Stimulated activated naive B cell treated with anti-CD40 and anti-IgM and Interleukin-4, amounts not matched to agents 10 μg/mL and 1 μg/mL and 100 μg/mL, for 72 hours (primary cell): ENCODE measurements at regions not wholly inside any gene's neighbourhood (a gene's known extent, or its start where the extent isn't known, plus 50 kb on each side); places are given as distances from the start of the nearest gene placed in this dataset.
"Not testable (repeated sequence)": the region's sequence is repeated elsewhere in the genome, so short reads cannot be mapped to it uniquely, and the experiment has no call there.

ENCODE experiments used
- ATAC-seq, 2 donors: fragments of 150-1000 bp; cut with Tn5 transposase; replicated peaks; 2 replicates each; pipeline ENCODE4 v1.10.0; 2021; ENCODE audit warnings: moderate library complexity in 1 of 2
- DNase-seq: peaks from one replicate; pipeline ENCODE4 v3.0.0; 2021
- H3K27ac Mint-ChIP-seq: one replicate; pipeline ENCODE4 v1.8.0; 2022; ENCODE audit warnings: mild to moderate bottlenecking, mixed read lengths
- H3K27me3 Mint-ChIP-seq, 2 donors: one replicate each; pipeline ENCODE4 v1.8.0; 2022; ENCODE audit warnings: mixed read lengths in 2 of 2
- H3K36me3 Mint-ChIP-seq, 2 donors: one replicate each; pipeline ENCODE4 v1.8.0; 2022; ENCODE audit warnings: mixed read lengths in 2 of 2, mild to moderate bottlenecking in 1 of 2
- H3K4me1 Mint-ChIP-seq, 2 donors: one replicate each; pipeline ENCODE4 v1.8.0; 2022; ENCODE audit warnings: mixed read lengths in 2 of 2, mild to moderate bottlenecking in 1 of 2
- H3K4me3 Mint-ChIP-seq, 2 donors: one replicate each; pipeline ENCODE4 v1.8.0; 2022; ENCODE audit warnings: mild to moderate bottlenecking in 2 of 2, mixed read lengths in 2 of 2, moderate library complexity in 1 of 2
- H3K9me3 Mint-ChIP-seq, 2 donors: one replicate each; pipeline ENCODE4 v1.8.0; 2022; ENCODE audit warnings: mixed read lengths in 2 of 2, mild to moderate bottlenecking in 1 of 2

DNA sequence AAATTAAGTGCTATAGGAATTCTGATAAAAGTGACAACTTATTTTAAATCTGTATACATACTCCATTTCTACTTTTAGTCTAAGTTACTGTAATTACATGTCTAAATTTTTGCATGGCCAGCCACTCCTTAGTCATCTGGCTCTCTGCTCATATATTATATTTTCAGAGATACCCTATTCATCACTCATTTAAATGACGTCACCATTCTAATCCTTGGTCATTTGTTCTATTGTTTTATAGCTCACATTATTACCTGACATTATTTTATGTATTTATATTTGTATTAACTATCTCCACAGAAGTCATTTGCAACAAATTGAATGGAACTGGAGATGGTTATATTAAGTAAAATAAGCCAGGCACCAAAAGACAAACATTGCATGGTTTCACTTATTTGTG lies 179.6 kb upstream of the CXorf51A start:
- DNase-seq (no peak), ATAC-seq (no peak)
- Mint-ChIP-seq H3K27ac (no peak overlapping the region), H3K4me1 (no peaks in the 10 kb centered on the region), H3K4me3 (no peak overlapping the region), H3K9me3 (no peaks in the 10 kb centered on the region), H3K27me3 (no peaks in the 10 kb centered on the region), H3K36me3 (no peaks in the 10 kb centered on the region)

DNA sequence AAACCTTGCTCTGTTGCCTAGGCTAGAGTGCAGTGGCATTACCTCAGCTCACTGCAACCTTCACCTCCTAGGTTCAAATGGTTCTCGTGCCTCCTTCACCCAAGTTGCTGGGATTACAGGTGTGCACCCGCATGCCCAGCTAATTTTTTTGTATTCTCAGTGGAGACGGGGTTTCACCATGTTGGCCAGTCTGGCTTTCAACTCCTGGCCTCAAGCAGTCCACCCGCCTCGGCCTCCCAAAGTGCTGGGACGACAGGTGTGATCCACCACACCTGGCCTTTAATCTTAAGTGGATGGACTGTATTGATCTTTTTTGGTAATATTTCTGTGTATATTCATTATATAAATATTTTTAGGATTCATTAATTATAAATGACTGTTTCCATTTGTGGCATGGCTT lies 158.7 kb upstream of the CXorf51A start:
- ATAC-seq (no peak), DNase-seq (no peak)
- no peak overlapping the region for H3K4me3 Mint-ChIP-seq
- H3K9me3 Mint-ChIP-seq, result no peaks in the 10 kb centered on the region
- H3K36me3 Mint-ChIP-seq, result no peaks in the 10 kb centered on the region
- no peaks in the 10 kb centered on the region for H3K27me3 Mint-ChIP-seq
- H3K4me1 Mint-ChIP-seq, result no peaks in the 10 kb centered on the region
- H3K27ac Mint-ChIP-seq, result no peak overlapping the region

DNA sequence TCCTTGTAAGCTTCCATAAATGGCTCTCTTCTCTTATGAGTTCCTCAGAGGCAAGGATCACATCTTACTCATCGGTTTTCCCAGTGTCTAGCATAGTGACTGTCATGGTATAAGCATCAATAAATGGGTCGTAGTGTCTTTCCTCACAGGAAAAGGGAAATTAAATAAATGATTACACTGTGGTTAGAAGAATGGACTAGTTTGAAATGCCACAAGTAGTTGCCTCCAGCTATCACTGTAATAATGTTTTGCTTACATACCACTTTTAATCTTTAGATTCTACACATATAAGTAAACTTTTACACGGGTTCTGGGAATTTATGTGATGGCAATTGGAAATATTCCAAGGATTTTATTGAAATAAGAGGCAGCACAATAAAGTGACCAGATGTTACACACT lies 152.8 kb upstream of the CXorf51A start:
- H3K27me3 Mint-ChIP-seq, result no peaks in the 10 kb centered on the region
- no peak for ATAC-seq
- no peaks in the 10 kb centered on the region for H3K4me1 Mint-ChIP-seq
- no peak for DNase-seq
- H3K4me3 Mint-ChIP-seq, result no peak overlapping the region
- H3K36me3 Mint-ChIP-seq, result no peaks in the 10 kb centered on the region
- H3K27ac Mint-ChIP-seq, result no peak overlapping the region
- H3K9me3 Mint-ChIP-seq, result peaks cover 0 to 5% of the 10 kb centered on the region in 2 donors

DNA sequence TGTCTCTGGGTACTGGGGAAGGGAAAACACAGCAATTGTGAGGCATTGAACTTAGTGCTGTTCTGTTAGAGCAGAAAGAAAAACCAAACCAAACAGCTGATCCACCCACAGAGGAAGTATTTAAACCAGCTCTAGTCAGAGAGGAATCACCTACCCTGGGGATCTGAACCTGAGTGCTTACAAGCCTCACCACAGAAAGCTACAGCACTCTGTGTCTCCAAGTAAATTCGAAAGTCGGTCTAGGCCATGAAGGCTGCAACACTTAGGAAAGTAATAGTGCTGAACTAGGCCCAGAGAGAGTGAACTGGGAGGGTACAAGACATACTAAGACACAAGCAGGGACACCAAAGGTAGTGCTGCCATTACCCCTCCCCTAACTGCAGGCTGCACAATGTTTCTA lies 142.2 kb upstream of the CXorf51A start:
- Mint-ChIP-seq H3K9me3 (peaks cover 4 to 6% of the 10 kb centered on the region in 2 donors), H3K27me3 (no peaks in the 10 kb centered on the region), H3K36me3 (no peaks in the 10 kb centered on the region), H3K27ac (no peak overlapping the region), H3K4me1 (no peaks in the 10 kb centered on the region), H3K4me3 (no peak overlapping the region)
- ATAC-seq (no peak), DNase-seq (no peak)

DNA sequence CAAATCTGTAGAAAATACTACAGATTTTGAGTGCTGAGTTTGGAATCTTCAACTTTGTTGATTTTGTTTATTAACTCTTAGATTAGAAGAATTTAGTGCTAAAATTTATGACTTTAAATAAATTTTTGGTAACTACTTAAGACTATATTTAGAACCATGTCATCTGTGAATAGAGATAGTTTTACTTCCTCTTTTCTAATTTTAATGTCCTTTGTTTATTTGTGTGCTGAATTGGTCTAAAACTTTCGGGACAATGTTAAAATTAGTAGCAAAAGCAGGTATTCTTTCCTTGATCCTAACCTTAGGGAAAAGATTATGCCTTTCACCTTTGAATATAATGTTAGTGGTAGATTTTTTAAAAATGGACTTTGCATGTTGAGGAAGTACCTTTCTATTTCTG lies 119.7 kb upstream of the CXorf51A start:
- DNase-seq (no peak), ATAC-seq (no peak)
- Mint-ChIP-seq H3K27ac (peak overlapping the region; percentile 4), H3K27me3 (no peaks in the 10 kb centered on the region), H3K36me3 (no peaks in the 10 kb centered on the region), H3K4me3 (peak overlapping the region; percentile 47 to 64), H3K9me3 (peaks cover 0 to 4% of the 10 kb centered on the region in 2 donors), H3K4me1 (peaks cover 8 to 11% of the 10 kb centered on the region in 2 donors)

DNA sequence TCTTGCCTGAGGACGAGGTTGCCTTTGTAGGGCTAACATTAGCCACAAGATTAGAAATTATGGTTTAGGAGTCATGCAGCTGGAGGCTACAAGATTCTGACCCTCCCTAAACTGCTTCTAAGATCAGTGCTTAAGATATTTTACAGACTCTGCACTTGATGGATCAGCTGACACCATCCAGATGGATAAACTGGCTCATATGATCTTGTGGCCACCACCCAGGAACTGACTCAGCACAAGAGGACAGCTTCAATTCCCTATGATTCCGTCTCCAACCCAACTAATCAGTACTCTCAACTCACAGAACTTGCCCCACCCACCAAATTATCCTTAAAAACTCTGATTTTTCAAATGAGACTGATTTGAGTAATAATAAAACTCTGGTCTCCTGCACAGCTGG lies 118.5 kb upstream of the CXorf51A start:
- not testable (repeated sequence) for H3K4me3 Mint-ChIP-seq, H3K27ac Mint-ChIP-seq, H3K36me3 Mint-ChIP-seq, ATAC-seq, DNase-seq, H3K27me3 Mint-ChIP-seq, H3K9me3 Mint-ChIP-seq
- H3K4me1 Mint-ChIP-seq, result peaks cover 8 to 11% of the 10 kb centered on the region in 2 donors

DNA sequence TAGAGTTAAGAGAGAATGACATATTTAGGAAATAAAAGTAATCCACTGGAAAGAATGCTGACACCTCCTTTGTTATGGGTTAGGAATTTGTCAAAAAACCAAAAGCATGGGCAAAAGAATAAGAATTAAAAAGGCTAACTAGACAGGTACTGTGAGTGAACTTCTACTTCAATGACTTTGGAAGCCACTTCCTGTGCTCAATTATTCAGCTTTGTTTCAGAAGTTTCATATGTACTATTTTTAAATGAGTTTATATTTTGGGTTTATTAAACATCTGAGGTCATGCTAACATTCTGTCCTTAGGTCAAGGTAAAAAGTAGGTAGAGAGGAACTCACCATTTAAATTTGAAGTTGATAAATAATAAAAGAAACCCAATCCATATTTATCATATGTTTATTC lies 106.7 kb upstream of the CXorf51A start:
- H3K4me3 Mint-ChIP-seq, result no peak overlapping the region
- no peak for DNase-seq
- H3K27ac Mint-ChIP-seq, result no peak overlapping the region
- no peak for ATAC-seq
- no peaks in the 10 kb centered on the region for H3K36me3 Mint-ChIP-seq
- H3K4me1 Mint-ChIP-seq, result no peaks in the 10 kb centered on the region
- no peaks in the 10 kb centered on the region for H3K27me3 Mint-ChIP-seq
- H3K9me3 Mint-ChIP-seq, result peaks cover 2 to 5% of the 10 kb centered on the region in 2 donors

DNA sequence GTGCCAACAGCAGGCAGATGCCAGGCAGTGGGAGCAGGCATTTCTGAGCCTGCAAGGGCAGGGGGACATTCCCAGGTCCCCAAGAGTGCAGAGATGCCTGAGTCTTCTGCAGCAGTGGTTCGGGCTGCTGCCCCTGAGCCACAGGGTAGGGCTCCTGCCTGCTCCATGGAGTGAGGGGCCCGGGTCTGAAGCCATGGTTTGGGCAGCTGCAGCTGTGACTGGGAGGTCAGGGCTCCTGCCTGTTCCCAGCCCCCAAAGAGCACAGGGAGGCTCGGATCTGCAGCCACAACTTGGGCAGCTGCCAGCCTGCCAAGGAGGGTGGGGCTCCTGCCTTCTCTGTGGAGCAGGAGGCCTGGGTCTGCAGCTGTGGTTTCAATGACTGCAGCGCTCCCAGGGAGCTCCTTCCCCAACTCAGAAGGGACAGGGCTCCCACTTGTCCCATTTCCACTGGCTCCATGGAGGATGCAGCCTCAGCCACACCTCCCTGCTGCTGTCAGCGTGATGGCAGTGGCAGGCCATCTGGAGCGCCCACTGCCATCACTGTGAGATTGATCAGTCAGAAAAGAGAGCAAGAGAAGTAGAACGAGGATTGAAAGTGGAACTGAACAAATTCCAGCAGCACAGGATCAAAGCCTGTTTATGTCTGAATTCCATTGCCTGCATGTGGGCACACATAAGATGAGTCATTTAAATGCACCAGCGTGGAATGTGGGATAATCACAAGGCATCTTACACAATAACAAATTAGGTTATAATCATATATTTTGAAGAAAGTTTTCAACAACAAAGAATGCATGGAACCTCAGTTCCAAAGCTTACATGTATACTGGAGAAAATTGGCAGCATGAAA lies 93.1 kb upstream of the CXorf51A start:
- no peaks in the 10 kb centered on the region for H3K4me1 Mint-ChIP-seq
- ATAC-seq, result no peak
- H3K27ac Mint-ChIP-seq, result no peak overlapping the region
- DNase-seq, result no peak
- H3K9me3 Mint-ChIP-seq, result no peaks in the 10 kb centered on the region
- no peaks in the 10 kb centered on the region for H3K36me3 Mint-ChIP-seq
- H3K27me3 Mint-ChIP-seq, result no peaks in the 10 kb centered on the region
- H3K4me3 Mint-ChIP-seq, result no peak overlapping the region

DNA sequence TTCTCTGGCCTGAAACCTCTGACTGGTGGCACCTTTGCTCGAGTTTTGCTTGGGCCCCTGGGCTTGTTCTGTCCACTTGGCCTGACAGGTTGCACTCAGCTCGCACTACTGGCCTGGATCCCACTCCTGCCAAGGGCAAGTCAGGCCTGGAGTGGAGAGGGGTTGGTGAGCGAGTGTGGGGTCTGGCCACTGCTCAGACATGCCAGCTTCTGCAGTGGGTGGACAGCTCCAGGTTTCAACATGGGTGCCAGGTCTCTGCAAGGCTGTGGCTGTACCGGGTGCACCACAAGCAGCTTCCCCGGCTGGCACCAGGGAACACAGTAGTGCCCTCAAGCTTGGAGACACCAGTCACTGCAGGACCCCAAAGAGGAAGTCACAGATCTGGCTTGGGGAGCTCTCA lies 91.6 kb upstream of the CXorf51A start:
- no peaks in the 10 kb centered on the region for H3K36me3 Mint-ChIP-seq
- H3K4me1 Mint-ChIP-seq, result no peaks in the 10 kb centered on the region
- H3K27ac Mint-ChIP-seq, result no peak overlapping the region
- ATAC-seq (no peak), DNase-seq (no peak)
- H3K4me3 Mint-ChIP-seq, result no peak overlapping the region
- H3K9me3 Mint-ChIP-seq, result no peaks in the 10 kb centered on the region
- H3K27me3 Mint-ChIP-seq, result no peaks in the 10 kb centered on the region

DNA sequence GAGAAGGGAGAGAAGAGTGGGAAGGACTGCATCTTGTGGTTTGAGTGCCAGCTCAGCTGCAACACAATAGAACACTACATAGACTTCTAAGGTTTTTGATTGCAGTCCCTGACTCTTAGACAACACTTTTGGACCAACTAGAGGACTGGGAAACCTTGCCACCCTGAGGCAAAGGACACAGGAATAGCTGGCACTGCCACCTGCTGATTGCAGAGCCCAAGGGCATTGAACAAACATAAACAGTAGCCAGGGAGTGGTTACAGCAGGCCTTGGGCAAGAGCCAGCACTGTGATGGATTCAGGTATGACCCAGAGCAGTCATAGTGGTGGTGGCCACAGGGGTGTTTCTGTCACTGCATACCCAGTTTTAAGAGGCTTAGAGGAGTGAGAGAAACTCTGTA lies 72.5 kb upstream of the CXorf51A start:
- Mint-ChIP-seq H3K27ac (no peak overlapping the region), H3K4me1 (no peaks in the 10 kb centered on the region), H3K9me3 (peaks cover 3% of the 10 kb centered on the region in 2 donors), H3K27me3 (no peaks in the 10 kb centered on the region), H3K4me3 (no peak overlapping the region), H3K36me3 (no peaks in the 10 kb centered on the region)
- no peak for ATAC-seq
- DNase-seq, result no peak

DNA sequence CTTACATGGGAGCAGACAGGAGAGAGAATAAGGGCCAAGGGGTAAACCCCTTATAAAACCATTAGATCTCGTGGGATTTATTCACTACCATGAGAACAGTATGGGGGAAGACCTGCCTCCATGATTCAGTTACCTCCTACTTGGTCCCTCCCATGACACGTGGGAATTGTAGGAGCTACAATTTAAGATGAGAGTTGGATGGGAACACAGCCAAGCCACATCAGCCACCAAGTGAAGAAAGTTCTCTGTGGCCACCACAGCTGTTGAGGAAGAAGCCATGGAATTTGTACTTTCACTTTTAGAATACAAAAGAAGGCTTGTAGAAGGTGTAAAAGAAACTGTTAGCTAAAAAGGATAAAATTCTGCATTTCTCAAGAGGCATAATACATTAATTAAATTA lies 67.0 kb upstream of the CXorf51A start:
- ATAC-seq, result no peak
- Mint-ChIP-seq H3K4me3 (no peak overlapping the region), H3K27me3 (no peaks in the 10 kb centered on the region), H3K27ac (no peak overlapping the region), H3K4me1 (no peaks in the 10 kb centered on the region), H3K9me3 (peaks cover 0 to 3% of the 10 kb centered on the region in 2 donors), H3K36me3 (no peaks in the 10 kb centered on the region)
- DNase-seq, result no peak

DNA sequence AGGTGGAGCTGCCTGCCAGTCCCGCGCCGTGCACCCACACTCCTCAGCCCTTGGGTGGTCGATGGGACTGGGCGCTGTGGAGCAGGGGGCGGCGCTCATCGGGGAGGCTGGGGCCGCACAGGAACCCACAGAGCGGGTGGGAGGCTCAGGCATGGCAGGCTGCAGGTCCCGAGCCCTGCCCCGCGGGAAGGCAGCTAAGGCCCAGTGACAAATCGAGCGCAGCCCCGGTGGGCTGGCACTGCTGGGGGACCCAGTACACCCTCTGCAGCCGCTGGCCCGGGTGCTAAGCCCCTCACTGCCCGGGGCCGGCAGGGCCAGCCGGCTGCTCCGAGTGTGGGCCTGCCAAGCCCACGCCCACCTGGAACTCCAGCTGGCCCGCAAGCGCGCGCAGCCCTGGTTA lies 52.3 kb upstream of the CXorf51A start:
- not testable (repeated sequence) for ATAC-seq, H3K36me3 Mint-ChIP-seq, H3K27me3 Mint-ChIP-seq, DNase-seq, H3K27ac Mint-ChIP-seq, H3K4me1 Mint-ChIP-seq, H3K4me3 Mint-ChIP-seq, H3K9me3 Mint-ChIP-seq

DNA sequence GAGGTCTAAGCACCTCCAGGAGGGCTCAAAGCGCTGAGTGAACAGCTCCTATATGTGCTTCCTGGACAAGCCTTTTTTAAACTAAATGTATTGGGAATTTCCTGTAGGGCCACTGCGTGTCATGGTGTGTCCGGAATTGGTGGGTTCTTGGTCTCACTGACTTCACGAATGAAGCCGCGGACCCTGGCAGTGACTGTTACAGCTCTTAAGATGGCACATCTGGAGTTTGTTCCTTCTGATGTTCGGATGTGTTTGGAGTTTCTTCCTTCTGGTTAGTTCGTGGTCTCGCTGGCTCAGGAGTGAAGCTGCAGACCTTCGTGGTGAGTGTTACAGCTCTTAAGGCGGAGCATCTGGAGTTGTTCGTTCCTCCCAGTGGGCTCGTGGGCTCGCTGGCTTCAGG lies 51.2 kb upstream of the CXorf51A start:
- not testable (repeated sequence) for H3K4me1 Mint-ChIP-seq, DNase-seq, ATAC-seq, H3K27ac Mint-ChIP-seq, H3K9me3 Mint-ChIP-seq, H3K27me3 Mint-ChIP-seq, H3K4me3 Mint-ChIP-seq, H3K36me3 Mint-ChIP-seq
